ENCODE measurements at regions not wholly inside any gene's neighbourhood (a gene's known extent, or its start where the extent isn't known, plus 50 kb on each side); places are given as distances from the start of the nearest gene placed in this dataset.

DNA sequence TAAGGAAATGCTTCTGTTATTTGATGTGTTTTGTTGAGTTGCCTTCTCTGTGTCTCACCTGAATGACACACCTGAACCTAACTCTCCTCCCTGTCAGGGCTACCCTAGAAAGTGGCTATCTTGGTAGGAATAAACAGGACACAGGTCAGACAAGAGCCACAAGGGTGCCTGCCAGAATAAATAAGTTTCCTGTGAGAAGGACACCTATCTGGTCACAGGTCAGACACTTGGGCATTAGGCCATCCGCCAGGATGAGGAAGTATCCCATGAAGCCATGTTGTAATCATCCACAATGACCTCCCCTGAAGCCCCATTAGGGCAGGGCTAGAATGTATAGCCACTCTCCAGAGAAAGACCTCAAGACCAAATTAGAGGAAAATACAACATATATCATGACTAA is 318.8 kb downstream of the ZNF674 start:
- 9% methylated on average over 1 of the region's 1 CpG for WGBS (ENCODE audit: insufficient coverage, low coverage, missing lambda C conversion rate)
- Histone ChIP-seq H3K27ac (ENCODE audit: extremely low read depth, low read depth, low read length) (no peak overlapping the region), H4K20me1 (replicated peaks; ENCODE audit: control insufficient read depth, insufficient read depth, low read length) (no peaks in the 10 kb centered on the region), H3K9me3 (replicated peaks; ENCODE audit: control insufficient read depth, insufficient read depth, low read depth, low read length) (no peaks in the 10 kb centered on the region), H3K4me1 (replicated peaks in 1 of 2; ENCODE audit: control insufficient read depth in 2 of 2, insufficient read depth in 2 of 2, low read length in 2 of 2) (no peaks in the 10 kb centered on the region), H2AFZ (ENCODE audit: low read depth, low read length) (no peak overlapping the region), H3K36me3 (ENCODE audit: control insufficient read depth, insufficient read depth, low read length) (no peaks in the 10 kb centered on the region), H3K9me1 (ENCODE audit: control insufficient read depth, insufficient read depth, low read length) (no peaks in the 10 kb centered on the region), H3K27me3 (ENCODE audit: control insufficient read depth in 2 of 2, insufficient read depth in 2 of 2, low read length in 2 of 2) (no peaks in the 10 kb centered on the region), H3K9ac (ENCODE audit: insufficient read depth in 1 of 2, low read depth in 2 of 2, low read length in 2 of 2) (no peak overlapping the region), H3K79me2 (ENCODE audit: control insufficient read depth, insufficient read depth, low read length) (no peaks in the 10 kb centered on the region), H3K4me3 (no peak overlapping the region), H3K4me2 (ENCODE audit: insufficient read depth, low read length) (no peak overlapping the region)
- ATAC-seq (no peak), DNase-seq (ENCODE audit: extremely low read depth in 1 of 4, low spot score in 3 of 4) (no peak), FAIRE-seq (no peak)
- in situ Hi-C loops (cut with MboI) (no loop called here), intact Hi-C loops (cut with micrococcal nuclease) (no loop called here)
- ChIA-PET POLR2A (no interaction called here), CTCF (ENCODE audit: low intra/inter-chr PET ratio) (no interaction called here)
- BruUV-seq (replicated peaks): no TSS peak
- TF ChIP-seq, protein P1, sequence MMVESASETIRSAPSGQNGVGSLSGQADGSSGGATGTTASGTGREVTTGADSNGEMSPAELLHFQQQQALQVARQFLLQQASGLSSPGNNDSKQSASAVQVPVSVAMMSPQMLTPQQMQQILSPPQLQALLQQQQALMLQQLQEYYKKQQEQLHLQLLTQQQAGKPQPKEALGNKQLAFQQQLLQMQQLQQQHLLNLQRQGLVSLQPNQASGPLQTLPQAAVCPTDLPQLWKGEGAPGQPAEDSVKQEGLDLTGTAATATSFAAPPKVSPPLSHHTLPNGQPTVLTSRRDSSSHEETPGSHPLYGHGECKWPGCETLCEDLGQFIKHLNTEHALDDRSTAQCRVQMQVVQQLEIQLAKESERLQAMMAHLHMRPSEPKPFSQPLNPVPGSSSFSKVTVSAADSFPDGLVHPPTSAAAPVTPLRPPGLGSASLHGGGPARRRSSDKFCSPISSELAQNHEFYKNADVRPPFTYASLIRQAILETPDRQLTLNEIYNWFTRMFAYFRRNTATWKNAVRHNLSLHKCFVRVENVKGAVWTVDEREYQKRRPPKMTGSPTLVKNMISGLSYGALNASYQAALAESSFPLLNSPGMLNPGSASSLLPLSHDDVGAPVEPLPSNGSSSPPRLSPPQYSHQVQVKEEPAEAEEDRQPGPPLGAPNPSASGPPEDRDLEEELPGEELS (CRISPR knock-in tag; IDR thresholded peaks at IDR 0.05; ENCODE audit: borderline replicate concordance): no peak
- TF ChIP-seq FOSL1 (tag; conservative IDR thresholded peaks at IDR 0.05): no peak
- TF ChIP-seq ZNF133 (CRISPR knock-in tag; IDR thresholded peaks at IDR 0.05): no peak
- no peak for TF ChIP-seq ZNF561 (CRISPR knock-in tag; conservative IDR thresholded peaks at IDR 0.05)
- TF ChIP-seq HCFC1 (IDR thresholded peaks at IDR 0.05; ENCODE audit: low read depth, low read length): no peak
- no peak for TF ChIP-seq FOXA1 (IDR thresholded peaks at IDR 0.05; ENCODE audit: borderline replicate concordance)
- TF ChIP-seq, protein P2, sequence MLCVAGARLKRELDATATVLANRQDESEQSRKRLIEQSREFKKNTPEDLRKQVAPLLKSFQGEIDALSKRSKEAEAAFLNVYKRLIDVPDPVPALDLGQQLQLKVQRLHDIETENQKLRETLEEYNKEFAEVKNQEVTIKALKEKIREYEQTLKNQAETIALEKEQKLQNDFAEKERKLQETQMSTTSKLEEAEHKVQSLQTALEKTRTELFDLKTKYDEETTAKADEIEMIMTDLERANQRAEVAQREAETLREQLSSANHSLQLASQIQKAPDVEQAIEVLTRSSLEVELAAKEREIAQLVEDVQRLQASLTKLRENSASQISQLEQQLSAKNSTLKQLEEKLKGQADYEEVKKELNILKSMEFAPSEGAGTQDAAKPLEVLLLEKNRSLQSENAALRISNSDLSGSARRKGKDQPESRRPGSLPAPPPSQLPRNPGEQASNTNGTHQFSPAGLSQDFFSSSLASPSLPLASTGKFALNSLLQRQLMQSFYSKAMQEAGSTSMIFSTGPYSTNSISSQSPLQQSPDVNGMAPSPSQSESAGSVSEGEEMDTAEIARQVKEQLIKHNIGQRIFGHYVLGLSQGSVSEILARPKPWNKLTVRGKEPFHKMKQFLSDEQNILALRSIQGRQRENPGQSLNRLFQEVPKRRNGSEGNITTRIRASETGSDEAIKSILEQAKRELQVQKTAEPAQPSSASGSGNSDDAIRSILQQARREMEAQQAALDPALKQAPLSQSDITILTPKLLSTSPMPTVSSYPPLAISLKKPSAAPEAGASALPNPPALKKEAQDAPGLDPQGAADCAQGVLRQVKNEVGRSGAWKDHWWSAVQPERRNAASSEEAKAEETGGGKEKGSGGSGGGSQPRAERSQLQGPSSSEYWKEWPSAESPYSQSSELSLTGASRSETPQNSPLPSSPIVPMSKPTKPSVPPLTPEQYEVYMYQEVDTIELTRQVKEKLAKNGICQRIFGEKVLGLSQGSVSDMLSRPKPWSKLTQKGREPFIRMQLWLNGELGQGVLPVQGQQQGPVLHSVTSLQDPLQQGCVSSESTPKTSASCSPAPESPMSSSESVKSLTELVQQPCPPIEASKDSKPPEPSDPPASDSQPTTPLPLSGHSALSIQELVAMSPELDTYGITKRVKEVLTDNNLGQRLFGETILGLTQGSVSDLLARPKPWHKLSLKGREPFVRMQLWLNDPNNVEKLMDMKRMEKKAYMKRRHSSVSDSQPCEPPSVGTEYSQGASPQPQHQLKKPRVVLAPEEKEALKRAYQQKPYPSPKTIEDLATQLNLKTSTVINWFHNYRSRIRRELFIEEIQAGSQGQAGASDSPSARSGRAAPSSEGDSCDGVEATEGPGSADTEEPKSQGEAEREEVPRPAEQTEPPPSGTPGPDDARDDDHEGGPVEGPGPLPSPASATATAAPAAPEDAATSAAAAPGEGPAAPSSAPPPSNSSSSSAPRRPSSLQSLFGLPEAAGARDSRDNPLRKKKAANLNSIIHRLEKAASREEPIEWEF (CRISPR knock-in tag; IDR thresholded peaks at IDR 0.05): no peak
- no peak for TF ChIP-seq ZNF398 (CRISPR knock-in tag; IDR thresholded peaks at IDR 0.05)
- TF ChIP-seq ZNF23 (CRISPR knock-in tag; IDR thresholded peaks at IDR 0.05): no peak
